H1 (cell line): ENCODE measurements at regions not wholly inside any gene's neighbourhood (a gene's known extent, or its start where the extent isn't known, plus 50 kb on each side); places are given as distances from the start of the nearest gene placed in this dataset.

Source experiments
- CTCF ChIA-PET: fragments of 300-600 bp; sonication (Branson Sonifier 250); formaldehyde crosslinking; loops from one replicate; lab custom pipeline; 2021; ENCODE audit not compliant: partially characterized antibody; lab: Charles Lee
- POLR2A ChIA-PET: fragments of 300-600 bp; sonication (Branson Sonifier 250); formaldehyde crosslinking; loops from one replicate; lab custom pipeline; 2021; ENCODE audit warnings: inconsistent platforms; ENCODE audit not compliant: partially characterized antibody; lab: Charles Lee
- DNase-seq, 2 experiments: peaks; one replicate each; pipeline versions ENCODE4 v3.0.0 to v3.0.0-alpha.2; 2010 to 2022; ENCODE audit warnings: low spot score in 2 of 2, low read depth in 1 of 2, mixed read lengths in 1 of 2
- FAIRE-seq: peaks from 2 replicates; lab custom pipeline; 2011; peaks lifted over from hg19 to GRCh38; lab: Jason Lieb, UNC
- H2AFZ ChIP-seq: 2 replicates; pipeline ENCODE4 v1.8.1; 2012; ENCODE audit warnings: low read length, inconsistent platforms
- H2AK5ac ChIP-seq: 2 replicates; pipeline ENCODE4 v1.6.1; 2013; ENCODE audit warnings: low read depth, low read length
- H2BK120ac ChIP-seq: replicated peaks from 2 replicates; pipeline ENCODE3; 2013; ENCODE audit warnings: low read depth, low read length, inconsistent platforms
- H2BK12ac ChIP-seq: 2 replicates; pipeline ENCODE4 v1.6.1; 2013; ENCODE audit warnings: low read depth, low read length
- H2BK15ac ChIP-seq: 2 replicates; pipeline ENCODE4 v1.6.1; 2013; ENCODE audit warnings: low read length
- H2BK20ac ChIP-seq: 2 replicates; pipeline ENCODE4 v1.6.1; 2013; ENCODE audit warnings: low read length
- H2BK5ac ChIP-seq: 2 replicates; pipeline ENCODE4 v1.6.1; 2013; ENCODE audit warnings: low read depth, low read length
- H3K14ac ChIP-seq: 2 replicates; pipeline ENCODE4 v1.6.1; 2013; ENCODE audit warnings: inconsistent platforms; ENCODE audit not compliant: insufficient read length
- H3K18ac ChIP-seq: 2 replicates; pipeline ENCODE4 v1.6.1; 2013; ENCODE audit warnings: low read length; ENCODE audit errors: extremely low read depth
- H3K23ac ChIP-seq: 2 replicates; pipeline ENCODE4 v1.6.1; 2013; ENCODE audit warnings: inconsistent platforms; ENCODE audit not compliant: insufficient read length
- H3K23me2 ChIP-seq: 2 replicates; pipeline ENCODE4 v1.6.1; 2013; ENCODE audit warnings: low read depth, low read length
- H3K27ac ChIP-seq: 2 replicates; pipeline ENCODE4 v1.6.1; 2011; ENCODE audit warnings: low read depth, low read length, inconsistent platforms
- H3K27me3 ChIP-seq, 4 experiments: replicated peaks in 1 of 4; 1 replicate in 1 of 4; 2 replicates in 3 of 4; pipeline versions ENCODE4 v1.6.1 to v1.8.1; 2011 to 2013; ENCODE audit warnings: low read length in 3 of 4, mild to moderate bottlenecking in 3 of 4, inconsistent platforms in 2 of 4, mixed read lengths in 2 of 4, moderate library complexity in 1 of 4; ENCODE audit not compliant: control insufficient read depth in 3 of 4, insufficient read depth in 3 of 4; ENCODE audit errors: extremely low read depth in 1 of 4
- H3K36me3 ChIP-seq, 4 experiments: 2 replicates each; pipeline versions ENCODE4 v1.6.1 to v1.8.1; 2011 to 2013; ENCODE audit warnings: mild to moderate bottlenecking in 4 of 4, low read length in 3 of 4, moderate library complexity in 2 of 4, control low read depth in 1 of 4, inconsistent platforms in 1 of 4; ENCODE audit not compliant: insufficient read depth in 4 of 4, control insufficient read depth in 2 of 4
- H3K4ac ChIP-seq: replicated peaks from 2 replicates; pipeline ENCODE3; 2013; ENCODE audit warnings: low read length, low read depth, mixed read lengths, inconsistent platforms; ENCODE audit not compliant: insufficient read length
- H3K4me1 ChIP-seq, 4 experiments: replicated peaks in 1 of 4; 1 replicate in 1 of 4; 2 replicates in 3 of 4; pipeline versions ENCODE4 v1.6.1 to v1.8.1; 2011 to 2013; ENCODE audit warnings: low read length in 3 of 4, inconsistent platforms in 2 of 4, mixed read lengths in 1 of 4; ENCODE audit not compliant: insufficient read depth in 4 of 4, control insufficient read depth in 3 of 4
- H3K4me2 ChIP-seq, 2 experiments: 2 replicates each; pipeline versions ENCODE4 v1.6.1 to v1.8.1; 2011 to 2013; ENCODE audit warnings: low read depth in 2 of 2, low read length in 2 of 2, control low read depth in 1 of 2, inconsistent platforms in 1 of 2, mild to moderate bottlenecking in 1 of 2; ENCODE audit not compliant: insufficient read depth in 1 of 2
- H3K4me3 ChIP-seq, 4 experiments: fragments of 200-600, 300-600 bp in 1 of 4; sonication (generic), shearing (Covaris generic), sonication (Bioruptor Twin) in 1 of 4; 2 replicates each; pipeline versions ENCODE4 v1.5.1 to v1.8.1; 2011 to 2016; ENCODE audit warnings: low read length in 4 of 4, low read depth in 3 of 4, control low read depth in 2 of 4, inconsistent platforms in 2 of 4, mild to moderate bottlenecking in 2 of 4, mixed read lengths in 1 of 4, moderate library complexity in 1 of 4; ENCODE audit not compliant: insufficient read depth in 2 of 4; ENCODE audit errors: extremely low read depth in 1 of 4
- H3K56ac ChIP-seq: replicated peaks from 2 replicates; pipeline ENCODE3; 2013; ENCODE audit warnings: low read depth, mild to moderate bottlenecking, mixed read lengths, low read length, inconsistent platforms; ENCODE audit not compliant: insufficient read length
- H3K79me1 ChIP-seq: 2 replicates; pipeline ENCODE4 v1.6.1; 2013; ENCODE audit warnings: low read depth, low read length, control low read depth
- H3K79me2 ChIP-seq, 2 experiments: 2 replicates each; pipeline versions ENCODE4 v1.6.1 to v1.8.1; 2012 to 2013; ENCODE audit warnings: low read length in 2 of 2, mild to moderate bottlenecking in 2 of 2, inconsistent platforms in 1 of 2; ENCODE audit not compliant: insufficient read depth in 2 of 2, control insufficient read depth in 1 of 2
- H3K9ac ChIP-seq, 4 experiments: replicated peaks in 1 of 4; 1 replicate in 1 of 4; 2 replicates in 3 of 4; pipeline versions ENCODE4 v1.6.1 to v1.8.1; 2011 to 2013; ENCODE audit warnings: low read depth in 3 of 4, low read length in 3 of 4, control low read depth in 2 of 4, mild to moderate bottlenecking in 2 of 4, moderate library complexity in 2 of 4, inconsistent platforms in 1 of 4; ENCODE audit errors: extremely low read depth in 1 of 4
- H3K9me3 ChIP-seq, 2 experiments: 2 replicates each; pipeline versions ENCODE4 v1.6.1 to v1.8.1; 2012 to 2013; ENCODE audit warnings: mild to moderate bottlenecking in 2 of 2, moderate library complexity in 2 of 2, control low read depth in 1 of 2, inconsistent platforms in 1 of 2, low read depth in 1 of 2, low read length in 1 of 2, mixed read lengths in 1 of 2; ENCODE audit not compliant: insufficient read depth in 2 of 2
- H4K20me1 ChIP-seq, 2 experiments: replicated peaks in 1 of 2; 2 replicates each; pipeline versions ENCODE3 to v1.8.1; 2011 to 2013; ENCODE audit warnings: inconsistent platforms in 2 of 2, low read length in 2 of 2, mild to moderate bottlenecking in 1 of 2; ENCODE audit not compliant: insufficient read depth in 2 of 2, control insufficient read depth in 1 of 2
- H4K5ac ChIP-seq: 2 replicates; pipeline ENCODE4 v1.6.1; 2013; ENCODE audit warnings: low read length, low read depth, mixed read lengths, inconsistent platforms; ENCODE audit not compliant: insufficient read length
- H4K8ac ChIP-seq: 2 replicates; pipeline ENCODE4 v1.8.0; 2013; ENCODE audit warnings: mild to moderate bottlenecking, moderate library complexity, low read length, inconsistent platforms; ENCODE audit not compliant: insufficient read depth; ENCODE audit errors: extremely low read depth
- H4K91ac ChIP-seq: replicated peaks from 2 replicates; pipeline ENCODE3; 2013; ENCODE audit warnings: low read length, mixed read lengths, inconsistent platforms; ENCODE audit not compliant: insufficient read length
- ATF2 ChIP-seq: IDR thresholded peaks from 2 replicates; pipeline ENCODE4 v1.6.1; 2012; ENCODE audit warnings: low read length, inconsistent platforms
- BCL11A ChIP-seq, 2 experiments: IDR thresholded peaks; one replicate each; pipeline ENCODE4 v1.6.1; 2011; ENCODE audit warnings: low read depth in 2 of 2, low read length in 2 of 2, mild to moderate bottlenecking in 2 of 2
- CEBPB ChIP-seq: IDR thresholded peaks from 2 replicates; pipeline ENCODE4 v1.6.1; 2012; ENCODE audit warnings: low read depth, low read length
- CHD1 ChIP-seq: IDR thresholded peaks from 2 replicates; pipeline ENCODE4 v1.6.1; 2012; ENCODE audit warnings: low read depth, low read length, improper control_type of control experiment
- CHD2 ChIP-seq: IDR thresholded peaks from 2 replicates; pipeline ENCODE4 v1.6.1; 2012; ENCODE audit warnings: low read length, improper control_type of control experiment
- MAFK ChIP-seq: IDR thresholded peaks from 2 replicates; pipeline ENCODE4 v1.6.1; 2012; ENCODE audit warnings: low read depth, mild to moderate bottlenecking, improper control_type of control experiment, low read length
- RAD21 ChIP-seq, 2 experiments: IDR thresholded peaks in 1 of 2; conservative IDR thresholded peaks in 1 of 2; 2 replicates each; pipeline ENCODE4 v1.6.1; 2011; ENCODE audit warnings: low read depth in 2 of 2, low read length in 2 of 2, improper control_type of control experiment in 1 of 2, inconsistent platforms in 1 of 2, mild to moderate bottlenecking in 1 of 2, moderate library complexity in 1 of 2
- WGBS, 2 experiments: shearing (Covaris generic) in 1 of 2; methylation state at CpG; one replicate each; pipeline versions ENCODE4 v1.1.6 to v1.1.7; 2013 to 2015; ENCODE audit warnings: low lambda C conversion rate in 2 of 2, mixed read lengths in 2 of 2, inconsistent platforms in 1 of 2, low coverage in 1 of 2, missing lambda C conversion rate in 1 of 2; ENCODE audit not compliant: insufficient replicate concordance in 2 of 2, insufficient coverage in 1 of 2, insufficient read length in 1 of 2; ENCODE audit errors: extremely low coverage in 1 of 2, missing lambda C conversion rate in 1 of 2; 5-methylcytosine and 5-hydroxymethylcytosine counted together
- TF ChIP-seq, protein P1 (sequence below), 3 experiments: IDR thresholded peaks; 1 replicate in 2 of 3; 2 replicates in 1 of 3; pipeline versions ENCODE4 v1.5.1 to v1.6.1; 2011; ENCODE audit warnings: low read length in 3 of 3, mild to moderate bottlenecking in 3 of 3, inconsistent platforms in 2 of 3, low read depth in 1 of 3, moderate library complexity in 1 of 3; ENCODE audit not compliant: insufficient read depth in 1 of 3; ENCODE audit errors: control extremely low read depth in 1 of 3

- Histone ChIP-seq H3K36me3 (no peaks in the 10 kb centered on the region), H3K4me2 (no peak overlapping the region), H3K23me2 (no peaks in the 10 kb centered on the region), H4K20me1 (no peaks in the 10 kb centered on the region), H4K5ac (no peak overlapping the region), H2AK5ac (no peak overlapping the region), H3K56ac (no peak overlapping the region), H3K4me1 (peaks cover 0 to 9% (median 1%) of the 10 kb centered on the region in 4 experiments; a peak in 2 of 7 replicates), H3K23ac (no peak overlapping the region), H2BK5ac (no peak overlapping the region), H2BK120ac (no peak overlapping the region), H3K4me3 (no peak overlapping the region), H3K79me2 (no peaks in the 10 kb centered on the region), H2AFZ (no peak overlapping the region), H4K91ac (no peak overlapping the region), H3K14ac (no peak overlapping the region), H3K9ac (no peak overlapping the region), H4K8ac (no peak overlapping the region), H2BK12ac (no peak overlapping the region), H3K9me3 (no peaks in the 10 kb centered on the region), H2BK20ac (no peak overlapping the region), H3K27me3 (no peaks in the 10 kb centered on the region), H3K18ac (no peak overlapping the region), H2BK15ac (no peak overlapping the region), H3K79me1 (no peaks in the 10 kb centered on the region), H3K27ac (no peak overlapping the region), H3K4ac (no peak overlapping the region)
- no peak for DNase-seq
- TF ChIP-seq, protein P1, sequence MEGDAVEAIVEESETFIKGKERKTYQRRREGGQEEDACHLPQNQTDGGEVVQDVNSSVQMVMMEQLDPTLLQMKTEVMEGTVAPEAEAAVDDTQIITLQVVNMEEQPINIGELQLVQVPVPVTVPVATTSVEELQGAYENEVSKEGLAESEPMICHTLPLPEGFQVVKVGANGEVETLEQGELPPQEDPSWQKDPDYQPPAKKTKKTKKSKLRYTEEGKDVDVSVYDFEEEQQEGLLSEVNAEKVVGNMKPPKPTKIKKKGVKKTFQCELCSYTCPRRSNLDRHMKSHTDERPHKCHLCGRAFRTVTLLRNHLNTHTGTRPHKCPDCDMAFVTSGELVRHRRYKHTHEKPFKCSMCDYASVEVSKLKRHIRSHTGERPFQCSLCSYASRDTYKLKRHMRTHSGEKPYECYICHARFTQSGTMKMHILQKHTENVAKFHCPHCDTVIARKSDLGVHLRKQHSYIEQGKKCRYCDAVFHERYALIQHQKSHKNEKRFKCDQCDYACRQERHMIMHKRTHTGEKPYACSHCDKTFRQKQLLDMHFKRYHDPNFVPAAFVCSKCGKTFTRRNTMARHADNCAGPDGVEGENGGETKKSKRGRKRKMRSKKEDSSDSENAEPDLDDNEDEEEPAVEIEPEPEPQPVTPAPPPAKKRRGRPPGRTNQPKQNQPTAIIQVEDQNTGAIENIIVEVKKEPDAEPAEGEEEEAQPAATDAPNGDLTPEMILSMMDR (IDR thresholded peaks at IDR 0.05; ENCODE audit: control extremely low read depth in 1 of 3, insufficient read depth in 1 of 3, low read depth in 1 of 3, low read length in 3 of 3): no peak
- no peak for TF ChIP-seq CEBPB
- TF ChIP-seq CHD2: no peak
- TF ChIP-seq CHD1: no peak
- TF ChIP-seq ATF2: no peak
- TF ChIP-seq RAD21 (IDR thresholded peaks at IDR 0.05 in 1 of 2, conservative IDR thresholded peaks at IDR 0.05 in 1 of 2; ENCODE audit: low read depth in 2 of 2, low read length in 2 of 2): no peak
- TF ChIP-seq BCL11A (IDR thresholded peaks at IDR 0.05; ENCODE audit: low read depth in 2 of 2, low read length in 2 of 2): no peak
- no peak for TF ChIP-seq MAFK
- POLR2A ChIA-PET: interaction anchor here (0.6 kb wide), 1 partner anchor 372 kb away, joined by 4 read pairs; no protein-coding TSS in a partner anchor
- CTCF ChIA-PET: interaction anchor here (0.5 to 0.9 kb wide), 3 partner anchors 19 to 278 kb away, joined by 3 to 5 read pairs (median 3); no protein-coding TSS in a partner anchor
- FAIRE-seq: no peak
- 77% methylated on average over 2 of the region's 2 CpGs; no CpG with 5 or more reads in 1 of the 2 experiments for WGBS, 2 experiments
Measured at GRCh38 chr3:147733217-147733616, 324.1 kb downstream of the ZIC1 start.
